Suppressor macrophage (primary cell): ENCODE measurements at regions not wholly inside any gene's neighbourhood (a gene's known extent, or its start where the extent isn't known, plus 50 kb on each side); places are given as distances from the start of the nearest gene placed in this dataset.
A peak's percentile ranks its signal among the peaks of the same experiment; 100 is the strongest.
"Not testable (repeated sequence)": the region's sequence is repeated elsewhere in the genome, so short reads cannot be mapped to it uniquely, and the experiment has no call there.

Experiments
- DNase-seq, 4 experiments: peaks; one replicate each; pipeline ENCODE4 v3.0.0-alpha.2; 2020 to 2022

DNA sequence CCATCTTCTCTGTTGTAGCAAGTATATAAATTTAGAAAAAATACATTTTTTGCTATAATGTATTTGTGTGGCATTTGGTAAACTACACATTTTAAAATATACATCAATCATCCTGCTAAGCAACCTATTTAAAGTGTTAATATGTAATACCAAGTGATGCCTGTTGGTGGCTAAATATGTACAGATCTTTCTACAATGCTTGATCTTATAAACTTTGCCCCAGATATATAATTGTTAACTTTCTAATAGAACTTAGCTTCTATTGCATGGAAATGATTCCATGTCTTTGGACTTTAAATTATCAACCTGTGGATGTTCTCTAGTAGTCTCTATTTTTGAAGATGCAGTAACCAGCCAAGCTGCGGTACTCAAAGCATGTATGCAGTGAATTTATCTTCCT is 1260.4 kb upstream of the RAG2 start:
- no peak for DNase-seq

DNA sequence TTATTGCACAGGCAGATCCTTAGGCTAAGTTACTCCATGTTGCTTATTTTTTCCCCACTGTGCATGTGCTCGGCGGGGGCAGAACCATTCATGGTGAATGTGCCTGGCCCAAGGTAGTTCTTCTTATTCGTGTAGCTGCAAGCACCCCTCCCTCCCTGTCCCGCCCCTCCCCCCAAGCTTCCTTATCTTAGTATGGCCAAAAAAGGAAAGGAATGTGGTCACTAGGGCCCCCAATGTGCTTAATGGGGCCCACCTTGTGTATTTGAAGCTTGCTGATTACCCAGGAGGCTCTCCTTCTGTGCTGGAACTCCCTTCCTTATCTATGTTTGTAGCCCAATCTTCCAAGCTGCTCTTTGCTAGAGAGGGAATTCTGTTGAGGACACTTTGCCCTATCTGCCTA is 1259.7 kb upstream of the RAG2 start:
- DNase-seq = no peak

DNA sequence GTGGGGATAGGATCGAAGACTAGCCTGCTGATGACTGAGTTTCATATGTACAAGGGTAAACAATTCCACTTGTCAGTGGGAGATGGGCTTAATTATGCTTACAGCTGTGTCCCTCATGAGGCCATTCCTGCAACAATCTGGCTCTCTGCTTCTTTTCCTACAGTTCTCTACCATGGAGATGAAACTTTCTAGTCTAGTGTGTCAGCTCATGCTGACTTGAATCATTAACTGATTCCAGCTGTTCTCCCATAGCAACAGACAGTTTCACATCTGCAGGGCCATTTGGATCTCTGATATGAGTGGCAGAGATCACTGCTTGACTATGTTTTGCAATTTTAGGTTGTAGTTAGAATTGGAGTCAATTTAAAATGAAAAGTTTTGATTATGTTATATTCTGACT is 1251.7 kb upstream of the RAG2 start:
- DNase-seq = no peak

DNA sequence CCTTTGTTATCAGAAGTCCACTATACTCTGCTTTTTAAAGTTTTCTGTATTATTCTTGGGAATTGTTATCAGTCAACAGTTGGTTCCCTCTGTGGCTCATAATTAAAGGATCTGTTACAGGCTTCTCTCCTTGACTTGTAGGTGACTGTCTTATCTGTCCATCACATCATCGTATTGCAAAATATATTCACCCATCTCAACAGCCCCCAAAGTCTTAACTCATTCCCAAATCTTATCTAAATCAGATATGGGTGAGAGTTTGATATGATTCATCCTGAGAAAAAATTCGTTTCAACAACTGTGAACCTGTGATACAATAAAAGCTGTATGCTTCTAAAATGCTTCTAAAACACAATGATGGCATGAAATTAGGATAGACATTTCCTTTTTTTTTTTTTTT is 1245.6 kb upstream of the RAG2 start:
- DNase-seq = no peak

DNA sequence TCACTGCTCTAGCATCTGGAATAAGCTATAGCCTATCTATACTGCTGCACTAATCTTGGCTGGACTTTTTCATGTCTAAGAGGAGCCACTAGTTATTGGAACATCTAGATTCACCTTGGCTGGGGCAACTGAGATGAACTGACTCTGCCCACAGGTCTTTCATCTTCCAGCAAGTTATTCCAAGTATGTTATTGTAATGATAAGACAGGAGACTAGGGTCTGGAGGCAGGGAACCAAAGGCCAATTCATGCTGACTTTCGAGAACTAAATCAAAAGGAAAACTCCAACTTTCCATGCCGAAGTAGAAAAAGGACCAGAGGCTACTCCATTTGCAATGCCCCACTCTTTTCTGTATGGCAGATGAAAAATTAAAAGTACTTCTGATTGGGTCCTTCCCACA is 1243.0 kb upstream of the RAG2 start:
- no peak for DNase-seq

DNA sequence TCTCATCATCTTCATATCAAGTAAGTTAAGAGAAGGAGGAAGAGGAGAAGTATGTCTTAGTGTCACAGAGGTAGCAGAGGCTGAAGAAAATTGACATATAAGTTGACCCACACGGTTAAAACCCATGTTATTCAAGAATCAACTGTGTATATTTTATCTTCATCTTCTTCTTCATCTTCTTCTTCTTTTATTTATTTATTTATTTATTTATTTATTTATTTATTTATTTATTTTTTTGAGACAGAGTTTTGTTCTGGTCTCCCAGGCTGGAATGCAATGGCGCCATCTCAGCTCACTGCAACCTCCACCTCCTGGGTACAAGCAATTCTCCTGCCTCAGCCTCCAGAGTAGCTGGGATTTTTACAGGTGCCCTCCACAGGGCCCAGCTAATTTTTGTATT is 1242.3 kb upstream of the RAG2 start:
- not testable (repeated sequence) for DNase-seq

DNA sequence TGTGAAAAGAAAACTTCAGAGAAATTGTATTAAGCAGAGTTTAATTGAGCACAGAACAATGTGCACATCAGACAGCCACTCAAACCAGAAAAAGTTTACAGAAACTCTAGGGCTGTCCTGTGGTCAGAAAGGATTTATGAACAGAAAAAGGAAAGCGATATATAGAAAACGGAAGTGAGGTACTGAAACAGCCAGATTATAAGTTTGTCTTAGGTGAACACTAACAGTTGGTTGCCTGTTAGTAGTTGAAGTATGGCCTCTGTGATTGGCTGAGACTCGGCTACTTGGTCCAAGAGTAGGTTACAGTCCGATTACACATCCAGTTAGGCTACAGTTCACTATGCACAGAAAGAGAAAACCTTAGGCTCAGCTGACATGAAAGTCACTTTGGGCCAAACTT is 1232.5 kb upstream of the RAG2 start:
- DNase-seq = no peak

DNA sequence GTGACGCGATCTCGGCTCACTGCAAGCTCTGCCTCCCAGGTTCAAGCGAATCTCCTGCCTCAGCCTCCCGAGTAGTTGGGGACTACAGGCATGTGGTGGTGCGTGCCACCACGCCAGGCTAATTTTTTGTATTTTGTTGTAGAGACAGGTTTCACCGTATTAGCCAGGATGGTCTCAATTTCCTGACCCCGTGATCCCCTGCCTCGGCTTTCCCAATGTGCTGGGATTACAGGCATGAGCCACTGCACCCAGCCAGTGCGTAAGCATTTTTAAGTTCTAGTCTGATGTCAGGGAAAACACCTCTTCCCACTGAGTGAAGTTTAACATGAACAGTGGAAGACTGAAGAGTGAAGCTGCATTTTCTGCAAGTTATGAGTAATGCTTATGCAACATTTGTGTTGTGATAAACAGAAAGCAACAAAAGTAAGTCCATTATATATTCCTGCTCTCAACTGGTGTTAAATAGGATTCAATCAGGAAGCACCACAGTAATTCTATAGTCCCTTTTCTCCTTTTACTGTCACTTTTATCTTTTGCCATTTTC is 1219.8 kb upstream of the RAG2 start:
- no peak for DNase-seq

DNA sequence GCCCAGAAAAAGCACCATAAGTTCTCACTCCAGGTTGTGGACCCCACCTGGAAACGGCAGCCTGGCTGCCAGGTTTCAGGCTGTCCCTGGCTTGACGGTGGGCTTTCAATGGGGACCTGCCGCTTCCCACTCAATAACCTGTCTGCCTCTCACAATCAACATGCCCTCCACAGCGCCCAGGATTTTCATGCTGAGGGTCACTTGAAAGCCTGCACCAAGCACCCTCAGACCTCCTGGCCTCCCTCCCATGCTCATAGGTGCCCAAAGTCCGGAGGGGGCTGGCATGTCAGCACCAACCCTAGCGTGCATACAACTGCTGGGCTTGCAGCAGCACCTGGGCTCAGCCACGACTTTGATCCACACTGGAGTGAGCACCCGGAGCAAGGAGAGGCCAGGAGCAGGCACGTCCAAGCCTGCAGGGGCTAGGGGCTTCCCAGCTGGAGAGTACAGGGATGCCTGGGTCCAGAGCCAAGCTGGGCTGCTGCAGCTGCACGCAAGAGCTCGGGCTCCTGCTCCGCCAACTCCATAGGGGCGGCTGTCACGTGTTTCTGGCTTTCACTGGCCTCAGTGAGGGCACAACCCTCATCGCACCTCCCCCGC is 1214.3 kb upstream of the RAG2 start:
- DNase-seq = no peak

DNA sequence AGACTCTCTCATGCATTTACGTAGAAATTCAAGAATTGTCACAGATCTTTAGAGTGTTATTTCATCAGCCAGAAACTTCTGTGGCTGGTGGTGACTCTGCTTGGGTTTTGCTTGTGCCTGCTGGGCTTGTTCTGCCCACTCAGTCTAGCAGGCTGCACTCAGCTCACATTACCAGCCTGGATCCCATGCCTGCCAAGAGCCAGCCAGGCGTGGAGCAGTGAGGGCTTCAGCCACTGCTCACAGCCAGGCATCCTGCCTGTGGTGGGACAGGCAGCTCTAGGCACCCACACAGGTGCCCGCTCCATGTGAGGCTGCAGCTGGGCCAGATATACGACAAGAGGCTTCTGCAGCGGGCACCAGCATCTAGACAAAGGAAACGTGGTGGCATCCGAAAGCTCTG is 1213.3 kb upstream of the RAG2 start:
- no peak for DNase-seq

DNA sequence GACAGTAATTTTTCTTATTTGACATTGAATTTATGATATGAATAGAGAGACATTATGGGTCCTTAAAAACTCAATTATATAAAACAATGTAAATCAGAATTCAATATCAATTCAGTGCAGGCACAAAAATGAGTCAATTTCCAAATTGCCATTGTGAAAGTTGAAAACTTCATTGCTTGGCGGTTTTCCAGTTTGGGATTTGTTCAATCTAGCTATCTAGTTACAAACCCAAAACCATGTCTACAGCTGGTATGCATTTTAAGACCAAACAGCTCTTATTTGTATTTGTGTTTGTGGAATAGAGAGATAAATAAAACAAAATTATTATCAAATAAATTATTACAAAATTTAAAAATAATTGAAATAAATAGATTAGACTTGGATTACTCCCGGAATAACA is 1206.6 kb upstream of the RAG2 start:
- no peak for DNase-seq

DNA sequence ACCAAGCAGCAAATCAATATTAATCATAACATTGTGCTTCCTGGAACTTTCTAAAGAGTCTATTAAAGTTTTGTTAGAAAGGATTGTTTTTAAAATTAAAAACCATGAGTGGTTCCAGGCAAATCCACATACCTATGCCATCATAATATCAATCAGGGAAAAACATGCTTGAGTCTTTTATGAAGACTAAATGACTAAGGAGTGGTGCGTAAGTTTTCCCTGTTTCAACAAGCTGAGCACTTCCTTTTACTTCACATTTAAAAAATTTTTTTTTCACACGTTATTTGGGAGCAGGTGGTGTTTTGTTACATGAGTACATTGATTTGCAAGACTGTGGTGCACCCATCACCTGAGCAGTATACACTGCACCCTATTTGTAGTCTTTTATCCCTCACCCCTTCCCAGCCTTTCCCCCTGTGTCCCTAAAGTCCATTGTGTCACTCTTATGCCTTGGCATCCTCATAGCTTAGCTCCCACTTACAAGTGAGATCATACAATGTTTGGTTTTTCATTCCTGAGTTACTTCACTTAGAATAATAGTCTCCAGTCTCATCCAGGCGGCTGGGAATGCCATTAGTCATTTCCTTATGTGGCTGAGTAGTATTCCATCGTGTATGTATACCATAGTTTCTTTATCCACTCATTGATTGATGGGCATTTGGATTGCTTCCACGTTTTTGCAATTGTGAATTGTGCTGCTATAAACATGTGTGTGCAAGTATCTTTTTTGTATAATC is 1190.3 kb upstream of the RAG2 start:
- no peak for DNase-seq

DNA sequence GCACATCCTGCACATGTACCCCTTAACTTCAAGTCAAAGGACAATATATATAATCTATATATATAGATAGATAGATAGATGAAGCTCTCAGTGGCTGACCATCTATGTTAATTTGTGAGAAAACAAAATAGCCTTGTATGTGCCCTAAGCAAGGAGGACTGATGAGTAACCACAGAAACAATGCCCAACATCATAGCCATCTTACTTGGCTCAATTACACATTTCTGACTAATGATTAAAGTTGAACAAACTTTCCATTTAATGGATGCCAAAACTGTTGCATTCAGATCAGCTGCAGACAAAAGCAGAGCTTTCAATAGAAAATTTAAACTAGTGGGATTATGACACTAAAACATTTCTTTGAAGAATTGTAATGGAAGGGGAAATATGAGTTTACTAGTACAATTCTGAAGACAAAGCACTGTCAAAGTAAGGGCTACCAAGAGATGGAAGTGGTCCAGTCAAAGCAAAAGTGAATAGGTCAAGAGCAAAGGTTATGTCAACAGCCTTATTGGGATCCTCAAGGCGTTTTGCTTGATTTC is 1188.2 kb upstream of the RAG2 start:
- no peak for DNase-seq

DNA sequence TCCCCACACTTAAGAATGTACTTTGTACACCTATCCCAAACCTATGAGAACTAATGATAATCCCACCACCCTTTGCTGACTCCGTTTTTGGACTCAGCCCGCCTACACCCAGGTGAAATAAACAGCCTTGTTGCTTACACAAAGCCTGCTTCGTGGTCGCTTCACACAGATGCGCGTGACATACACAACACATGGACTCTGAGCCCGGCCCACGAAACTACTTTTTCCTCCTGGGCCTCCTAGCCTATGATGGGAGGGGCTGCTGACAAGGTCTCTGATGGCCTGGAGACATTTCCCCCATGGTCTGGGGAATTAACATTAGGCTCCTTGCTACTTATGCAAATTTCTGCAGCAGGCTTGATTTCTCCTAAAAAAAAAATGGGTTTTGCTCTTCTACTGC is 1176.4 kb upstream of the RAG2 start:
- DNase-seq = no peak

DNA sequence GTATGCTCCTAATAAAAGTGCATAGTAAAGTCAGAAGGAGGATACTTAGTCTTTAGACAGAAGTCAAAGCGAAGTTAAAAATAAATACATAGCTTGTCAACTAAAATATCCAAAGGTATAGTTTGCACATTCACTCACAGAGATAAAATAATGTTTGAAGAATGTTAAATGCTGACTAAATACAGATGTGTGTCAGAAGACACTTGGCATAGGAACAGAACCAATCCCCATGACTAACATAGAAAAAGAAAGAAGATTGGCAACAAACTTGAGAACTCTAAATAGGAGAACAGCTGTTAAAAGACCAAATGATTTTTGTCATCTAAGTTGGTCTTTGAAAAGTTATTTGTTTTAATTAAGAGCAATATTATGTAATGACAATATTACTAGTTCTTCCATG is 1172.1 kb upstream of the RAG2 start:
- no peak for DNase-seq

DNA sequence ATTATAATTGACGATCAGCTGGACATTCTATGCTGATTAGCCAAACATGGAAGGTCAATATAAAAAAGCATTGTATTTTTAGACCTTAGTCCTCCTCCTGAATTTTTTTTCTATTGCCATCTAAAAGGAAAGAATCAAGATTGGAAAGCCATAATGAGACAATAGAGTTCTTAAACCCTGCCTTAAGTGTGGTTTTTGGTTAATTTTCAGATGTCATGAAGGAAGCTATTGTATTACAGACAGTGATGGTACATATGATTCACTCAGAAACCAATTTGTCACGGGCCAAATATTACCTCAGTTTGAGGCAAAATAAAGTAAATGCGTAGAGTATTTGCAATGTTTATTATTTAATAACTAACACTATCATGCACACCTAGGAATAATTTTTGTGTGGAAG is 1164.0 kb upstream of the RAG2 start:
- DNase-seq = no peak

DNA sequence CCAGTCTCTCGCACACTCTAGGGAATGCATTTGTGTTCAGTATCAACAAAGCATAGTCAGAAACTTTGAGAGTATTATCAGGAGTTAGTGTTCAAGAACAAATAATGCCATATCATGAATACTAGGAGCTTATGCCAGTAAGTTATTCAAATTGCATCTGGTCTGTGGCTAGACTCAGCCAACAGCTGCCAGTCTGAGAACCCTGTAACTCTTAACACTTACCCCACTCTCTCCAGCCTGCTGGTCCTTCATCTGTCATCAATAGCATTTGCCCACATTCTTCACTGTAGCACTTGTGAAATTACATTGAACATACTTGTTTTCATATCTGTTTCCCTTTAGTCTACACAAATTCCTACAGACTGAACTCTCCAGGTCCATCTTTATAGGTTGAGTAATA is 1157.5 kb upstream of the RAG2 start:
- no peak for DNase-seq

DNA sequence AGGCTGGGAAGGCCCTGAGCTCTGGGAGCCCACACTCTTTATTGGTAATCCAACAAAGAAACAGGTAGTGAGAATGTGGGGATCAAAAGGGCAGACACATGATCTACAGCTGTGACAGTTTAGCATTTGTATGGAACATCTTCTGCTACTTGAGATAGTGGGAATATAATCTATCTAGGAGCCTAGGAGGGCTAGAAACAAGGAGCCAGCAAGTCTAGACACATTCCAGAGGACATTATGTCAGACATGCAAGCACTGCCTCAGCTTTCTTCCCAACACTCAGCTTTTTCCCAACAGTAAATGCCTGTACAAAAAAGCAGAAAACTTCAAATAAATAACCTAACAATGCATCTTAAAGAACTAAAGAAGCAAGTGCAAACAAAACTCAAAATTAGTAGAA is 1150.6 kb upstream of the RAG2 start:
- DNase-seq = no peak

DNA sequence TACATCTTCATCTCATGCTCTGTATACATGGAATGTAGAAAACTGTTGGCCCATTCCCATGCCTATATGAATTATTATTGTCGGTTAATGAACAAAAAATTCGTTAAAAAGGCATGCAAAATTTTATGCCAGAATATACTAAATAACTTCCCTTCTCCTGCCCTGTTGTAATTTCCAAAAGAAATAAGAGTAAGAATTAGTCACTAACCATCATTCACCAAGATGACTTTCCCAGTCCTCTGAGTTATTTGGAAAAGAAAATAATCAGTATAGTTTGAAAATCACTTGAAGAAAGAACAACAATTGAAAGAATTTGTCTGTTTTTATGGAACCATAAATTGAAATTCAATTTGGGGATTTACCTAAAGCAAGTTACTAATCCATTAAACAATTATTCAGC is 1149.1 kb upstream of the RAG2 start:
- no peak for DNase-seq

DNA sequence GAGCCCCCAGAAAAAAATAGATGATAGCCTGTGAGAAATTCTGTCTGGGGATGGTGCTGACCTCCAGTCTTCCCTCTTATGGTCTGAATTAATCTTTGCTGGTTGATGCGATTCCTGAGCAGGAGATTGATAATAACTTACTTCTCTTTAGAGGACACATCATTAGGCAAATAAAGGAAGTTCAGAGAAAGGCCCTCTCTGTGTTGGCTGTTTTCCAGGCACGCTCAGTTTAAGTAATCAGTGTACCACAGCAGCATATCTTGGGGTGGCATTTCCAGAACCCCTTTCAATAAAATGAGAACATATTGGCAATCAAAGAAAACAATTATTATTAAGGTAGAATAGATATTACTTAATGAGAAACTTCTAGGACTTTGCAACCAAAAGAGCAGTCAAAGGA is 1129.3 kb upstream of the RAG2 start:
- peak; percentile 24 to 65 (median 50) for DNase-seq

DNA sequence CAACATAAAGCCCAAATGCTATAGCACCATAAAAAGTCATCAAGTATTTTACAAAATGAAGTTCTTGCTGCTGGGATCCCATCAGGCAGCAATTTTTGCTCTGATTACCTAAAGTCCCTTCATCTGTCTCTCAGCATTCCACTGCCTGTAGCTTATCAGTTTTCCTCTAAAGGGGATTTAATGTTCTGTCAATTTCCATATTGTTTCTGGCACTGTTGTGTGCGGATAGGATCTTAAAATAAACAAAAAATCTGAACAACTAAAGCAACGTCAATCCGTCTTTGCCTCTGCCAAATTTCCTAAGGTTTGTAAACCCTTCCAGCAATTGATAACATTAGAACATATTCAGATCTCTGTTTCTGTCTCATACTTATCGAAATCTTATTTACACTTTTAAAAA is 1126.3 kb upstream of the RAG2 start:
- no peak for DNase-seq

DNA sequence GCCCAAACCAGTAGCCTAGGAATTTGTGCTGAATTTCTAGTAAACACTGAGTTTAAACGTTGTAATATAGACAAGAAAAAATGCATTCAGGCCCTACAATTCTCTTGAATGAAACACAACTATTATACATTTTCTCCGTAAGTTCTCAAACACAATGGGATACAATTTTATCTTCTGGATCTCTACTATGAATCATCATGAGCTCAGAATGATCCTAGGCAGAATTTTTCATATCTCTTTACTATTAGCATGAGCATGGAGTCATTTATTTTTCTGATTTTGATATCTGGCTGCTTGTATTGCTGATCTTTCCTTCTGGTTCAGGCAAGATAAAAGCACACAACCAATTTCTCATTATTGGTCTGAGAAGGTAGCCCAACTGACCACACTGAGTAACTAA is 1123.4 kb upstream of the RAG2 start:
- no peak for DNase-seq

DNA sequence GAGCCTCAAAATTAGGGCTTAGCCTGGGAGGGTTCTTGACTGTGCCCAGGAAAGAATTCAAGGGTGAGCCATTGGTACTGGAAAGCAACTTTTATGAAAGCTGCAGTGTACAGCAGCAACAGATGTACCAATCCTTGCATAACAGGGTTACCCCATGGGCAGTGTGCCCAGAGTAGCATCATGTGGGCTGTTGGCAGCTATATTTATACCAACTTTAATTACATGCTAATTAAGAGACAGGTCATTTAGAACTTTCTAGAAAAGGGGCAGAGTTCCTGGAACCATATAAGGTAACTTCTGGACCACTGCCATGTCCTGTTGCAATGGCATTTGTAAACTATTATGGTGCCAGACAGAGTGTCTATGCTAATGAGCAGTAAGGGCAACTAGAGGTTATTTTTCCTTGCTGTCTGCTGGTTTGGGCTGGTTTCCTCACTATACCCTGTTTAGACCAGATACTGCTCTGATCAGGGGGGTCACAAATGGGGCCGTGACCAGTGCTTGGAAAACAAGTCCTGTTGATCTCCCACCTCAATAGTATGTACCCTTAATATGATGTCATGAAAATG is 1120.5 kb upstream of the RAG2 start:
- no peak for DNase-seq

DNA sequence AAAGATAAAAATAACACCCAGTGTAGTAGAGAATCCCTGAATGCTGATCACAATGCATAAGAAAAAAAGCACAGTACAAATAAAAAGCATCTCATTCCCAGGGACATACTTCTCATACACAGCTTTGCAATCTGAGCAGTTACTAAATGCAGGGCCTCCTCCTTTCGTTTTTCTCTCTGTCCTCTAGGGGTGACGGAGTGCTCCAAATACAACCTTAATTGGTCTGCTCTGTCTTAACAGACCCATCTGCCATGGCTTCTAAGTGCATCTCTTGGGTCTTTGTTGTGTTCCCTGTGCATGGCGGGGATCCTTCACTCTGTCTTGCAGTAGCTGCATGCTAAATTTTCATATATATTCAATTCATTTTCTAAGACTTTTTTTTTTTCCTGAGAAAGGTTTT is 1114.2 kb upstream of the RAG2 start:
- DNase-seq = no peak
